ENCODE measurements at regions not wholly inside any gene's neighbourhood (a gene's known extent, or its start where the extent isn't known, plus 50 kb on each side); places are given as distances from the start of the nearest gene placed in this dataset.

DNA sequence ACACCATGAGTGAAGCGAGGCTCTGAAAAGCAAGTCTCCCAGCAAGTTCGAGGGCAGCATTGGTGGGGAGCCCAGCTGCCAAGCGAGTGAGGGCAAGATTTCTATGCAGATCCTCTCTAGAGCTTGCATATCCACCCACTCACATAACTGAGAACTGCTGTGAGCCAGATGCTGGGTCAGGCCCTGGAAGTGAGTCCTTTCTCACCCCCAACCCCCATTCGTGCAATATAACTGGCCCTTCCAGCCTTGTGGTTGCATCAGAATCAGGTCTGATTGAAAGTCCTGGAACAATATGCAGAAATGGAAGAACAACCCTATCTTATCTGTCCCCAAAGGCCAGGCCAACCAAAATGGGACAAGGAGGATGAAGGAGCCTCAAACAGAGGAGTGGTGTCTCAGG is 146.6 kb downstream of the IRX5 start:
- H3K36me3 ChIP-seq = no peaks in the 10 kb centered on the region
- H3K27me3 ChIP-seq = no peaks in the 10 kb centered on the region
- H3K9me3 ChIP-seq = no peaks in the 10 kb centered on the region
- no peak for DNase-seq
- H3K27ac ChIP-seq = no peak overlapping the region
- no peaks in the 10 kb centered on the region for H3K4me1 ChIP-seq
- no peak overlapping the region for H3K4me3 ChIP-seq
- TF ChIP-seq POLR2A (IDR thresholded peaks at IDR 0.05) (no peak), CTCF (IDR thresholded peaks at IDR 0.05) (no peak)

DNA sequence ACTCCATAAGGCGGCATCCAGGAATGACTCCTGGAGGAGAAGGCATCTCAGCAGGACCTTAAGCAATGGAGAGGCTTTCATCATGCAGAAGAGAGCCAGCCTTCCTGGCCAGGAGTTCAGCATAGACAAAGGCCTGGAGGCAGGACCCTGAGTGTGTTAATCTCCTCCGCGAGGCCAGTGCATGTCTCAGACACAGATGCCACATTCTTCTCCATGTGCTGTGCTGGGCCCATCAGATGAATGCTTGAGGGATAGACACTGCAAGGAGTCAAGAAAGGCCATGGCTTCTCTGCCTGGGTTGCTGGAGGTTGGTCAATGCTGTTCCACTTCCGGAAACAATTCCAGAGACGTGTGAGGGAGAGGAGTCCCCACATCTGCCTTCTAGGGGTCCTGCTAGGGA is 147.5 kb downstream of the IRX5 start:
- TF ChIP-seq CTCF (IDR thresholded peaks at IDR 0.05) (no peak), POLR2A (IDR thresholded peaks at IDR 0.05) (no peak)
- DNase-seq = no peak
- no peaks in the 10 kb centered on the region for H3K4me1 ChIP-seq
- H3K9me3 ChIP-seq = no peaks in the 10 kb centered on the region
- no peaks in the 10 kb centered on the region for H3K36me3 ChIP-seq
- no peak overlapping the region for H3K27ac ChIP-seq
- no peak overlapping the region for H3K4me3 ChIP-seq
- H3K27me3 ChIP-seq = no peaks in the 10 kb centered on the region

GRCh38 chr16:55078699-55079410 is 148.2 kb downstream of the IRX5 start:
- TF ChIP-seq POLR2A (IDR thresholded peaks at IDR 0.05) (no peak), CTCF (IDR thresholded peaks at IDR 0.05) (no peak)
- Histone ChIP-seq H3K4me1 (no peaks in the 10 kb centered on the region), H3K36me3 (no peaks in the 10 kb centered on the region), H3K9me3 (no peaks in the 10 kb centered on the region), H3K27ac (no peak overlapping the region), H3K4me3 (no peak overlapping the region), H3K27me3 (no peaks in the 10 kb centered on the region)
- DNase-seq = no peak

GRCh38 chr16:55081622-55082590 is 151.2 kb downstream of the IRX5 start:
- Histone ChIP-seq H3K4me1 (no peaks in the 10 kb centered on the region), H3K4me3 (no peak overlapping the region), H3K9me3 (no peaks in the 10 kb centered on the region), H3K27ac (no peak overlapping the region), H3K36me3 (no peaks in the 10 kb centered on the region), H3K27me3 (no peaks in the 10 kb centered on the region)
- no peak for DNase-seq
- TF ChIP-seq CTCF (IDR thresholded peaks at IDR 0.05) (no peak), POLR2A (IDR thresholded peaks at IDR 0.05) (no peak)

GRCh38 chr16:55082591-55082976 is 151.9 kb downstream of the IRX5 start:
- Histone ChIP-seq H3K27me3 (no peaks in the 10 kb centered on the region), H3K36me3 (no peaks in the 10 kb centered on the region), H3K9me3 (no peaks in the 10 kb centered on the region), H3K27ac (no peak overlapping the region), H3K4me1 (no peaks in the 10 kb centered on the region), H3K4me3 (no peak overlapping the region)
- DNase-seq = no peak
- TF ChIP-seq CTCF (IDR thresholded peaks at IDR 0.05) (no peak), POLR2A (IDR thresholded peaks at IDR 0.05) (no peak)

Measured in Peyer's patch (tissue), 4 donors.